GM12865 (cell line): ENCODE measurements at regions not wholly inside any gene's neighbourhood (a gene's known extent, or its start where the extent isn't known, plus 50 kb on each side); places are given as distances from the start of the nearest gene placed in this dataset.

Experiments
- DNase-seq: peaks from one replicate; pipeline ENCODE4 v3.0.0; 2010; ENCODE audit warnings: low read depth
- H3K4me3 ChIP-seq: 2 replicates; pipeline ENCODE4 v1.5.1; 2011; ENCODE audit warnings: mild to moderate bottlenecking, low read depth, low read length, control low read depth
- TF ChIP-seq, protein P1 (sequence below): IDR thresholded peaks from 2 replicates; pipeline ENCODE4 v1.5.1; 2011; ENCODE audit warnings: low read length, control low read depth, low read depth, inconsistent platforms; ENCODE audit not compliant: insufficient read depth; ENCODE audit errors: missing control alignments

DNA sequence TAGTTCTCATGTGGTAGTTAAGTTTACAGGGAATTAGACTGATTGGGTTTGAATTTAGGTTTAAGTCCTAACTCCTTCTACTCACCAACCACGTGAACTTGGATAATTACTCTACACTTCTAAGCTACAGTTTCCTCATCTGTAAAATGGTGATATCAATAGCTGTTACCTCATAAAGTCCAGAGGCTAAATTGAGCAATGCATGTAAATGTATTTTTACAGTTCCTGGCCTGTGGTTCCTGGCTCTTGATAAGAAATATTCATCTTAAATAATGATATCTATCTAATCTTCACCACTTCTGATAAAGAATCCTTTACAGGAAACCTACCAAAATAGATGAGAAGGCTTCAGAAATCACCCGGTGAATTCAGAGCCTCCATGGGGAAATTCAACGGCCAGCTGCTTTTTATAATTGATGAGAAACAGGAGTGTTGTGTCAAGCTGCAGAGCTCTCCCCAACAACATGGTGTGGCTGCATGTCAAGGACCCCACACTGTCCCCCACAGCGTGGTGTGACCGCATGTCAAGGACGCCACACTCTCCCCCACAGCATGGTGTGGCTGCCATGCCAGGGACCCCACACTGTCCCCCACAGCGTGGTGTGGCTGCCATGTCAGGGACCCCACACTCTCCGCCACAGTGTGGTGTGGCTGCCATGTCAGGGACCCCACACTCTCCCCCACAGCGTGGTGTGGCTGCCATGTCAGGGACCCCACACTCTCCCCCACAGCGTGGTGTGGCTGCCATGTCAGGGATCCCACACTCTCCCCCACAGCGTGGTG lies 80.8 kb upstream of the PEX5L start:
- TF ChIP-seq, protein P1, sequence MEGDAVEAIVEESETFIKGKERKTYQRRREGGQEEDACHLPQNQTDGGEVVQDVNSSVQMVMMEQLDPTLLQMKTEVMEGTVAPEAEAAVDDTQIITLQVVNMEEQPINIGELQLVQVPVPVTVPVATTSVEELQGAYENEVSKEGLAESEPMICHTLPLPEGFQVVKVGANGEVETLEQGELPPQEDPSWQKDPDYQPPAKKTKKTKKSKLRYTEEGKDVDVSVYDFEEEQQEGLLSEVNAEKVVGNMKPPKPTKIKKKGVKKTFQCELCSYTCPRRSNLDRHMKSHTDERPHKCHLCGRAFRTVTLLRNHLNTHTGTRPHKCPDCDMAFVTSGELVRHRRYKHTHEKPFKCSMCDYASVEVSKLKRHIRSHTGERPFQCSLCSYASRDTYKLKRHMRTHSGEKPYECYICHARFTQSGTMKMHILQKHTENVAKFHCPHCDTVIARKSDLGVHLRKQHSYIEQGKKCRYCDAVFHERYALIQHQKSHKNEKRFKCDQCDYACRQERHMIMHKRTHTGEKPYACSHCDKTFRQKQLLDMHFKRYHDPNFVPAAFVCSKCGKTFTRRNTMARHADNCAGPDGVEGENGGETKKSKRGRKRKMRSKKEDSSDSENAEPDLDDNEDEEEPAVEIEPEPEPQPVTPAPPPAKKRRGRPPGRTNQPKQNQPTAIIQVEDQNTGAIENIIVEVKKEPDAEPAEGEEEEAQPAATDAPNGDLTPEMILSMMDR = no peak
- no peak overlapping the region for H3K4me3 ChIP-seq
- no peak for DNase-seq

DNA sequence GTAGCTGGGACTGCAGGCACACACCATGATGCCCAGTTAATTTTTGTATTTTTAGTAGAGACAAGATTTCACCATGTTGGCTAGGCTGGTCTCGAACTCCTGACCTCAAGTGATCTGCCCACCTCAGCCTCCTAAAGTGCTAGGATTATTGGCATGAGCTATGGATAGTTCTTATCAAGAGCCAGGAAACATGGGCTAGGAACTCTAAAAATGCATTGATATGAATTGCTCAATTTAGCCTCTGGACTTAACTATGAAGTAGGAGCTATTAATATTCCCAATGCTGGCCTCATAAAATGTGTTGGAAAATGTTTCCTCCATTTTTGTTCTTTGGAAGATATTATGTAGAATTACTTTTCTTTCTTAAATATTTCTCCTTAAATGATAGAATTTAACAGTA lies 82.8 kb upstream of the PEX5L start:
- H3K4me3 ChIP-seq = no peak overlapping the region
- TF ChIP-seq, protein P1 = no peak
- DNase-seq = no peak

DNA sequence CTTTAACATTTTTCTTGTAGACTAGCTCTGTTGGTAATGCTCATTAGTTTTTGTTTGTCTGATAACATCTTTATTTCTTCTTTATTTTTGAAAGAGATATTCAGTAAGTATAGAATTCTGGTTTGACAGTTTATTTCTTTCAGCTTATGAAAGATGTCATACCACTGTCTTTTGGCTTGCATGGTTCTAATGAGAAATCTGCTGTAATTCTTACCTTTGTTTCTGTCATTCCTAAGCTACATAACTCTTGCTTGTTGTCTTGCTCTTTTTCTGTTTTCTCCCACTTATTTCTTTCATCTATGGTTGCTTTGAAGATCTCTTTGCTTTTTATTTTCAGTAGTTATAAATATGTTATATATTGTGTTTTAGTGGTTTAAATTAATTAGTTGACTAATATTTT lies 87.2 kb upstream of the PEX5L start:
- DNase-seq = no peak
- no peak overlapping the region for H3K4me3 ChIP-seq
- TF ChIP-seq, protein P1 = no peak

DNA sequence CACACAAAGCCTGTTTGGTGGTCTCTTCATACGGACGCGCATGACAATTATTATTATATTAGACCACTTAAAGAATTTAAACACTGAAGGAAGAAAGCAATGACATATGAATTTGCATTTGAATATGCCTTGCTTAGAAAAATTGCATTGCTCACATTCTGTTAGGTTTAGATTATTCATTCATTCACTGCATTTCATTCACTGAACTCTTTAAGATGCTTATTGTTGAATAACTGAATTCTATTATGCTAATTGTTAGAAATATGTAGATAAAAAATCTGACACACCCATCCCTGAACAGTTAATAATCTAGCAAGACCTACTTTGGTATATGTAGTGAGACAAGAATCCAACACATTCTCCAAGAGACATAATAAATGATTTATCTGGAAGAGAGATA lies 94.4 kb upstream of the PEX5L start:
- no peak for DNase-seq
- TF ChIP-seq, protein P1 = no peak

DNA sequence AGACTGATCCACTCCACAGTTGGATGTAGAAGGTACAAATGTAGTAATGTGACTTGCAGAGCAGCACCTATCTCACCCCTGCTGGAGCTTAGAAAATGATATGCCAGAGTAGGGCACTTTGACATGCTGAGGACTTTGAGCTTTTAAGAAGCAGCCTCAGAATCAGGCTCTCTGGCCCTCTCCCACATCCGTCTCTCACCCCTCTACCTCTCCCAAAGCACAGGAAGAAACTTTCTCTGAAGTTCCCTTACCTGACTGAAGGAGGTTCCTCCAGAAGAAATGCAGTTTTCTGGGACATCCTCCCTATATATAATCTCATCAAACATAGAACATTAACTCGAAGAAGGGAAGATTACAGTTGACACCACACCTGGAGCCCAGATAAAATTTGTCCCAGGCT lies 98.4 kb upstream of the PEX5L start:
- TF ChIP-seq, protein P1 = no peak
- no peak overlapping the region for H3K4me3 ChIP-seq
- no peak for DNase-seq

More for the DNA sequence above, 94.4 kb upstream of the PEX5L start:
- H3K4me3 ChIP-seq = no peak overlapping the region

DNA sequence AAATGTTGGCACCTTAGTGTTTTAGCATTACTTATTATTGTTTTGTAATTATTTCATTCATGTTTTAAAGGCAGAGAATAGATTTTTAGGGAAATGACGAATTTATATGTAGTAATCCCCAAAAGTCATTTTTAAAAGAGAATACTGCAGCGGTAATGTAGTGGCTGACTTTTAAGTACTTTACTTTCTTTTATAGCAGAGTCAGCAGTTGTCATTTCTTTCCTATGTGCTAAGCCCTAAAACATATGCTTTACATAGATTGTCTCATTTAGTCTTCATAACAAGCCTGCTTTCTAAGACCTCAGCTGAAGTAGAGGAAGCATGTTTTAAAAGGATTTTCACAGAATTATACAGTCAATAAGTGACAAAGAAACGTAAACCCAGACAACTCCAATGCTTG lies 102.1 kb upstream of the PEX5L start:
- no peak overlapping the region for H3K4me3 ChIP-seq
- no peak for DNase-seq
- TF ChIP-seq, protein P1 = no peak

DNA sequence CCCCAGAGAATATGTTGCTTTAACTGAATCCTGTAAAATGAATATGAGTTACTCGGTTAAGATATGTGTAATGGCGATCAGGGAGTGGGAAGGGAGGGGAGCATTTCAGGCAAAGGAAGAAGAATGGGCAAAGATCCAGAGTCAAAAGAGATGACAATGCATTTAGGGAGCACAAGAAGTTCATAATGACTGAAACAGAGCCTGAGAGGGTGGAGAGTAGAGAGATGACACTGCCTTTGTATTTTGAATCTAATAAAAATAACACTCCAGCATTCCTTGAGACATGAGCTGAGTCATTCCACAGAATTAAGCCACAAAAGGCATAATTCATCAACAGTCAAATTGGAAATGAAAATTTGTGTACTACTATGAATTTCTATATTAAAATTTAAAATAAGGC lies 105.3 kb upstream of the PEX5L start:
- TF ChIP-seq, protein P1 = no peak
- no peak overlapping the region for H3K4me3 ChIP-seq
- no peak for DNase-seq
